ENCODE measurements at regions not wholly inside any gene's neighbourhood (a gene's known extent, or its start where the extent isn't known, plus 50 kb on each side); places are given as distances from the start of the nearest gene placed in this dataset.

GRCh38 chr22:48752451-48753380 lies 1075.0 kb downstream of the BRD1 start:
- no peak for DNase-seq

DNA sequence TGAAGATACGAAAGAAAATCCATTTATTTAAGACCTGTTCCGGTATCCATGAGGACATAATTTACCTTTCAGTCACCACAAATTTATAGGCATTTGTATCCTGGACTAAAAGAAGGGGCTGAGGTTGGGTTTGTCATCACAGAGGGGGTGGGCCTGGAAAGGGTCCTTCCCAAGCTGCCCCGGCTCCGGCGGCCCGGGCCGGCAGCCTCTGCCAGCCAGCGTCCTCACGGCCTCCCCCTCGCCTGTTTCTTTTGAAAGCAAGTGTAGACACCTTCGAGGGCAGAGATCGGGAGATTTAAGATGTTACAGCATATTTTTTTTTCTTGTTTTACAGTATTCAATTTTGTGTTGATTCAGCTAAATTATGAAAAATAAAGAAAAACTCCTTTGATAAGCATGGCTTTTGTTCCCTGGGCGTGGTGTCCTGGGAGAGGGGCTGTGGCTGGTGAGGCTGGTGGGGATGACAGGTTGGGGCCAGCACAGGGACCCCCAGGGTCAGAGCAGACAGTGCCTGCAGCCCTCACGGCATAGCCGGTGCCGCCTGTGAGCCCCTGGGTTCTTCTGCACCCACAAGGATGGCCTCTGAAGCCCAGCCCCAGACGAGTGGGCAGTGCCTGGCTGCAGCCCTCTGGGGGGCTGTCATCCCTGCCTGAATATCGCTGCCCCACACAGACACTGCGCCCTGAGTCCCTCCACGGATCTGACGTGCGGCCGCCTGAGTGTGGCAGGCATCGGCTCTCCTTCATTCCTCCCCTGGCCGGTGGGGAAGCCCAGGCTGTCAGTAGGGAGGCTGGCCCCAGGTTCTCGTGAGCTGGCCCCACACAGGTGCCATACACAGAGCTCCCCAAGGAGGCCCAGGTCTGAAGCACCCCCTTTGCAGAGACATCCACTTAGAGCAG lies 1075.9 kb downstream of the BRD1 start:
- no peak for DNase-seq

GRCh38 chr22:48750826-48751440 lies 1076.7 kb downstream of the BRD1 start:
- no peak for DNase-seq

GRCh38 chr22:48750282-48750681 lies 1077.4 kb downstream of the BRD1 start:
- DNase-seq = no peak

DNA sequence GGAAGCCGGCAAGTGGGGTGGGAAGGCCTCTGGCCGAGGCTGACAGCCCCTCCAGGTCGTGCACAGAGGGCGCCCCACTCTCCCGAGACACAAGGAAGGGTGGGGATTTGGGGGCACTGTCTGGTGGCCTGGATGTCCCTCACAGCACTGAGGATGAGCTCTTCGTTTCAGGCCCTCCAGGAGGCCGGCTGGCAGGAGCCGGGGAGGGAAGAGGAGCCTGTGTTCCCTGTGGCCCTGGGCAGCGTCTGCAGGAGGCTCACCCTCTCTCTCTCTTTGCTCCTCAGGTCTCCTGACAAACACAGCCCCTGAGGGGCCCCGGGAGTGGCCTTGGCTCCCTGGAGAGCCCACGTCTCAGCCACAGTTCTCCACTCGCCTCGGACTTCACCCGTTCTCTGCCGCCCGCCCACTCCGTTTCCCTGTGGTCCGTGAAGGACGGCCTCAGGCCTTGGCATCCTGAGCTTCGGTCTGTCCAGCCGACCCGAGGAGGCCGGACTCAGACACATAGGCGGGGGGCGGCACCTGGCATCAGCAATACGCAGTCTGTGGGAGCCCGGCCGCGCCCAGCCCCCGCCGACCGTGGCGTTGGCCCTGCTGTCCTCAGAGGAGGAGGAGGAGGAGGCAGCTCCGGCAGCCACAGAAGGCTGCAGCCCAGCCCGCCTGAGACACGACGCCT lies 1078.0 kb downstream of the BRD1 start:
- DNase-seq = no peak

DNA sequence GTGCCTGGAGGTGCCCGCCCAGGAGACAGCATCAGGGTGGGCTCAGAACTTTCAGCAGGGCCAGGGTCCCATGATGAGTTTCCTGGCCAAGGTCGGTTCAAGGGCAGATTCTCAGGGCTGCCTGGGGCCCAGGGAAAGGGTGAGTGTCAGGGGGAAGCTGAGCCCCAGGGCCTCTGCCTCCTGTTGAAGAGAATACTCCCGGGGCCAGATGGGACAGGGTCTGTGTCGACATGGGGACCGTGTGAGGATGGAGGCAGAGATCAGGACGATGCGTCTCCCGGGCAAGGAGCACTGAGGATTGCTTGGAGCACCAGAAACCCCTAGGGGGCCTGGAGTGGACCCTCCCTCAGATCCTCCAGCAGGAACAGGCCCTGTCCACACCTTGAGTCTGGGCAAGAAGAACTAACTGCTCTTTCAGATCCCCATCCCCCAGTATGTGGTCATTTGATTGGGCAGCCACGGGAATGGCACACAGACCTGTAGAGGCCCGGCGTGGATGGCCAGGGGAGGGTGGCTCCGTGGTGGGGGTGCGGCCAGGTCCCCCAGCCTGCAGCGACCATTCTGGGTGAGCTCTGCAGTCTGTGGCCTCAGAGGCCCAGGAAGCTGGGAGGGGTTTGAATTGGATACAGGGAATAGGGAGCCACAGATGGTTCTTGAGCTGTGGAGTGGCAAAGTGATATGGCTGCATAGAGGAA lies 1078.7 kb downstream of the BRD1 start:
- no peak for DNase-seq

DNA sequence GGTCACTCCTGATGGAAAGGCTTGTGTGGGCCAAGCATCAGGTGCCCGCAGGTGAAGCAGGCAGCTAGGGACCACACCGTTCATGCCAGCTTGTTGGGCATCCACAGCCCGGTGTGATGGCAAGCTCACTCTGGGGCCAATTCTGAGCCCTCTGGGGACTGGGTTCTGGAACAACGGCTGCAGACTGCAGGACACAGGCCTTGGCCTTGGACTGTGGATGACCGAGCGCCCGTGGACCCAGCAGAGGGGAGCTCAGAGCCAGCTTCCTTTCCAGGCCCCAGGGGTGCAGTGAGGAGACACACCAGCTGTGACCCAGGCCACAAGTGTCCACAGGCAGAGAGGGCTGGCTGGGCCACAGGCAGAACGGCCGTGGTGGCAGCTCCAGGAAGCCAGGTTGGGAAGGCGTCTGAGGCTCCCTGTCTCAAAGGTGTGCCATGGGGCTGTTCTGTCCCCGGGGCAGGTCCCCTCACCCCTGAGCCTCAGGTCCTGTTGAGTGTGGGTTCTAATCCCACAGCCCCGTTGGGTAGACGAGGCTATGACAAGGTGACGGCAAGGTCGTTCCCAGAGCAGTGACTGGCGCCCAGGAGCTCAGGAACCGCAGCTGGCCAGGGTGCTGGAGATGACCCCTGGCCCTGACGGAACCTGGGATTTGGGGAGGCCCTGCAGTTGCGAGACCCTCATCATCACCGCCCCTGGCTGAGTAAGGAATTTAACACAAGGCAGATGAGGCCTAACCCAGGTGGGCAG lies 1079.4 kb downstream of the BRD1 start:
- no peak for DNase-seq

GRCh38 chr22:48746789-48747425 lies 1080.8 kb downstream of the BRD1 start:
- no peak for DNase-seq

- DNase-seq = no peak
These were observed 1081.6 kb downstream of the BRD1 start for GRCh38 chr22:48745842-48746788.

GRCh38 chr22:48744967-48745841 lies 1082.5 kb downstream of the BRD1 start:
- DNase-seq = no peak

DNA sequence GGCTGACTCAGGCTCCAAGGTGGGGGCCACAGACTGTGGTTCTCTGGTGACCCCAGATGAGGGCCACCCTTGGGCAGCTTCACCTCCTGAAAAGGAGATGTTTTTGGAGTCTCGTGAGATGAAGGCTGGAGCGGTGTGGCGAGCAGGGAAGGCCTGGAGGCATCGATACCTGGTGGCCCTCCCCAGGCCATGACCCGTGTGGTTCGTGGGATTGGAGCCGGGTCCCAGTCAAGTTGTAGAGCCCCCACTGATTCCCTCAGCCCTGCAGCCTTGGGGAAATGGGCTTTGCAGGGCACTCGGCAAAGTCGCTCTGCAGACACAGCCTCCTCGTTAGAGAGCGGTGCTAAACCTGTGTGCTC lies 1083.4 kb downstream of the BRD1 start:
- no peak for DNase-seq

DNA sequence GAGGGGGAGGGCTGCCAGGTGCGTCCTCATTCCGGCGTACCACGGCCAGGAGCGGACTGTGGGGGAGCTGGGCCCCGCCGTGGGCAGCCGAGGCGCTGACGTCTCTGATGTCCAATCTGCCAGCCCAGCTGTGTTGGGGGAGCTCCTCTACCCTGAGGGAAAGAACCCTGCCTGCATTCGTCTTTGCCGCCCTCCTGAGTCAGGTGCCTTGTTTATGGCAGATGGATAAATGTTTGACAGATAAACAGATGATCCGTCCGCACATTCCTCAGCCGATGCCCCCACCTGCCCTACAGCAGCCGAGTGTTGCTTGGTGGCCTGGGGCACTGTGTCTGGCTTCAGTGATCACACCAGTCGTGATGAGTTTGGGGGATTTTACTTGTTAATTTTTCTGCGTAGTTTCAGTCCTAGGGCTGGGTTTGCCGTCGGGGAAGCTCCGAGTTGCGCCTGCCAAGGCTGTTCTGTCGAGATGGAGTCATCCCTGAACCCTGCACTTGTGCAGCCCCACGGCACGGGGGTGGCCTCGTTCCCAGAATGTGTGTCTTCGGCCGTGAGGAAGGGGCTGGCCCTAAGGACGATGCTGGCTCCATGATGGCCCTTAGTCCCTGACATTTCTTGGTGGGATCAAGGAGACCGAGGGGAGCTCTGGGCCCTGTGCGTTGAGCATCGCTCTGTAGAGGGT lies 1083.9 kb downstream of the BRD1 start:
- no peak for DNase-seq

GRCh38 chr22:48742556-48743343 lies 1084.9 kb downstream of the BRD1 start:
- DNase-seq = no peak

DNA sequence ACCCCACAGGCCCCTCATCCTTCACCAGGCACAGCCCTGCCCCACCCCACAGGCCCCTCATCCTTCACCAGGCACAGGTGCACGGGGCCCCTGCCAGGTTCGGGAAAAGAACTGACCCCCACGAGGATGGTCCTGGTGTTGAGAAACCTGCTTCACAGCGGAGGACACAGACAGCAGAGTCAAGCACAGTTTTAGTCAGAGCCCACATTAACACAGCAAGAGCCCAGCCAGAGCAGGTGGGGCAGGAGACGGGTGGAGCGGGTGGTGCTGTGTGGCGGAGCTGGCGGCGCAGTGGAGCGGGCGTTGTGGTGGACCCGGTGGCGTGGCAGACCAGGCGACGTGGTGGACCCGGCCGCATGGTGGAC lies 1085.5 kb downstream of the BRD1 start:
- no peak for DNase-seq

DNA sequence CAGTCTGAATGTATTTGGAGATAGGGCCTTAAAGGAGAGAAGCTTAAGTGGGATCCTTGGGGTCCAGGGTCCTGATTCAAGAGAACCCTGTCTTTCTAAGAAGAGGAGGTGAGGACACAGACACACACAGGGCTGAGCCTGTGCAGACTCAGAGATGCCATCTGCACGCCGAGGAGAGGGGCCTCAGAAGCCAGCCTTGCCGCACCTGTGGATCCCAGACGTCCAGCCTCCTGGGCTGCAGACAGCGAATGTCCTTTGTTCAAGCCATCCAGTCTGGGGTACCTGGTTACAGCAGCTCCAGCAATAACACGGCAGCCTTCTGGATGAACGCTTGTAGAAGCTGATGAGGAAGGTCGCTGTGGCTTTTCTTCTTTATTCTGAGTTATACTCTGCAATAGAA lies 1086.1 kb downstream of the BRD1 start:
- no peak for DNase-seq

DNA sequence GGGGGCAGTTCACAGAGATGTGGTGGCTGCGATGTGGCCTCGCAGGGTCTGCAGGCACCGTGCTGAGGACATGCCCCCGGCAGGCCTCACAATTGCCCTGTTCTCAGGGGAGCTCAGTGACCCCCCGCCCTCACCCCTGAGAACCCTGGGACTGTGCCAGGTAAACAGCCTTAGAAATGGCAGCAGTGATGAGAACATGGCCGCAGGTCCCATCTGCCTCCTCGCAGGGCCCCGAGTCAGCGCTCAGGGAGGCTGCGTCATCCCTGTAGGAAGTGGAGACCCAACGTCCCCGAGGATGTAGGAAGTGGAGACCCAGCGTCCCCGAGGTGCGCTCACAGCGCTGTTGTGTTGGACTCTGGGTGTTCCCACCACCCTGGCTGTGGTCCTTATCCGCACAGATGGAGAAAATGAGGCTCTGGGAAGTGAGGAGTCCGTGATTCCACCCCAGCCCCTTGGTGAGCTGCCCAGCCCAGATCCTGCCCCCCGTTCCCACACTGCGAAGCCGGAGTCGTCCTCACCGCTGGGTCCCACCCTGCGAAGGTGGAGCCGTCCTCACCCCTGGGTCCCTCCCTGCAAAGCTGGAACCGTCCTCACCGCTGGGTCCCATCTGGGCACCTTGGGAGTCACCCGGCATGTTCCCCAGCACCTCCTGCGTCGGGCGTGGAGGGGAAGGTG lies 1086.8 kb downstream of the BRD1 start:
- DNase-seq = no peak
